Stimulated activated CD4-positive, alpha-beta T cell treated with anti-CD3 and anti-CD28 coated beads, Interleukin-15, amount 100 ng/mL, for 24 hours (primary cell): ENCODE measurements at regions not wholly inside any gene's neighbourhood (a gene's known extent, or its start where the extent isn't known, plus 50 kb on each side); places are given as distances from the start of the nearest gene placed in this dataset.
"Not testable (repeated sequence)": the region's sequence is repeated elsewhere in the genome, so short reads cannot be mapped to it uniquely, and the experiment has no call there.

ENCODE experiments used
- DNase-seq: peaks from one replicate; pipeline ENCODE4 v3.0.0-alpha.2; 2020

- DNase-seq, result not testable (repeated sequence)
Observed at GRCh38 chr1:145553795-145554194, 54.0 kb upstream of the GPR89A start.

GRCh38 chr1:145545055-145545454 lies 62.7 kb upstream of the GPR89A start:
- no peak for DNase-seq

GRCh38 chr1:145541685-145542084 lies 66.1 kb upstream of the GPR89A start:
- DNase-seq, result not testable (repeated sequence)

- not testable (repeated sequence) for DNase-seq
Observed at GRCh38 chr1:145541246-145541645, 66.5 kb upstream of the GPR89A start.

- not testable (repeated sequence) for DNase-seq
Observed at GRCh38 chr1:145538118-145538882, 69.5 kb upstream of the GPR89A start.

- DNase-seq, result not testable (repeated sequence)
Observed at GRCh38 chr1:145537003-145537402, 70.8 kb upstream of the GPR89A start.

- DNase-seq, result not testable (repeated sequence)
Observed at GRCh38 chr1:145535461-145535860, 72.3 kb upstream of the GPR89A start.

GRCh38 chr1:145528068-145528564 lies 79.7 kb upstream of the GPR89A start:
- DNase-seq, result not testable (repeated sequence)

- not testable (repeated sequence) for DNase-seq
Observed at GRCh38 chr1:145520159-145520558, 87.6 kb upstream of the GPR89A start.

- not testable (repeated sequence) for DNase-seq
Observed at GRCh38 chr1:145519302-145519701, 88.5 kb upstream of the GPR89A start.

- peak; percentile 18 for DNase-seq
Observed at GRCh38 chr1:145513017-145513416, 87.6 kb upstream of the NBPF20 start.

GRCh38 chr1:145508053-145508452 lies 82.7 kb upstream of the NBPF20 start:
- not testable (repeated sequence) for DNase-seq

- not testable (repeated sequence) for DNase-seq
Observed at GRCh38 chr1:145505663-145506647, 80.6 kb upstream of the NBPF20 start.

GRCh38 chr1:145504834-145505413 lies 79.5 kb upstream of the NBPF20 start:
- not testable (repeated sequence) for DNase-seq

- DNase-seq, result not testable (repeated sequence)
Observed at GRCh38 chr1:145504310-145504709, 78.9 kb upstream of the NBPF20 start.

- DNase-seq, result not testable (repeated sequence)
Observed at GRCh38 chr1:145500251-145500650, 74.8 kb upstream of the NBPF20 start.

GRCh38 chr1:145495077-145495871 lies 69.9 kb upstream of the NBPF20 start:
- not testable (repeated sequence) for DNase-seq

GRCh38 chr1:145488193-145488933 lies 63.0 kb upstream of the NBPF20 start:
- DNase-seq, result not testable (repeated sequence)

GRCh38 chr1:145487156-145487555 lies 61.8 kb upstream of the NBPF20 start:
- peak; percentile 7 for DNase-seq

- DNase-seq, result not testable (repeated sequence)
Observed at GRCh38 chr1:145484257-145484656, 58.9 kb upstream of the NBPF20 start.

- not testable (repeated sequence) for DNase-seq
Observed at GRCh38 chr1:145482214-145482860, 56.9 kb upstream of the NBPF20 start.
